Breast epithelium (tissue), 4 donors: ENCODE measurements at regions not wholly inside any gene's neighbourhood (a gene's known extent, or its start where the extent isn't known, plus 50 kb on each side); places are given as distances from the start of the nearest gene placed in this dataset.

ENCODE experiments used
- DNase-seq, 2 donors: peaks; one replicate each; pipeline ENCODE4 v3.0.0-alpha.2; 2019; ENCODE audit warnings: low spot score in 2 of 2
- H3K27ac ChIP-seq, 2 donors: fragments of 200-600 bp; sonication (generic) in 1 of 2; one replicate each; pipeline ENCODE4 v1.5.1; 2016 to 2019; ENCODE audit warnings: mild to moderate bottlenecking in 1 of 2
- H3K27me3 ChIP-seq, 2 donors: fragments of 200-600 bp; sonication (generic) in 1 of 2; one replicate each; pipeline versions ENCODE4 v1.5.1 to v1.6.0; 2017 to 2019; ENCODE audit warnings: control low read depth in 1 of 2, mild to moderate bottlenecking in 1 of 2
- H3K36me3 ChIP-seq: fragments of 200-600 bp; one replicate; pipeline ENCODE4 v1.5.1; 2019
- H3K4me1 ChIP-seq, 2 donors: fragments of 200-600 bp; sonication (generic); one replicate each; pipeline ENCODE4 v1.5.1; 2016 to 2019; ENCODE audit warnings: control low read depth in 1 of 2
- H3K4me3 ChIP-seq, 3 donors: fragments of 200-600 bp; sonication (generic); 1 replicate in 2 of 3; 2 replicates in 1 of 3; pipeline ENCODE4 v1.5.1; 2016 to 2019; ENCODE audit warnings: mild to moderate bottlenecking in 3 of 3, moderate library complexity in 2 of 3
- H3K9me3 ChIP-seq, 2 donors: fragments of 200-600 bp; sonication (generic) in 1 of 2; one replicate each; pipeline ENCODE4 v1.5.1; 2016 to 2019; ENCODE audit warnings: control low read depth in 1 of 2
- POLR2A ChIP-seq: fragments of 450-650 bp; IDR thresholded peaks from one replicate; pipeline ENCODE4 v1.6.1; 2016; ENCODE audit warnings: antibody characterized with exemption, mild to moderate bottlenecking, moderate library complexity
- POLR2AphosphoS5 ChIP-seq, 3 donors: sonication (generic); formaldehyde crosslinking; IDR thresholded peaks; one replicate each; pipeline ENCODE4 v1.6.1; 2017; ENCODE audit warnings: antibody characterized with exemption in 3 of 3
- intact Hi-C: fragments of 100-400 bp; cut with DNase I; formaldehyde crosslinking; loops from one replicate; pipeline ENCODE4 v1.15.1; 2023; ENCODE audit warnings: low total_unique reads
- TF ChIP-seq, protein P1 (sequence below), 3 donors: fragments of 450-650 bp; IDR thresholded peaks; one replicate each; pipeline ENCODE4 v1.5.1; 2016 to 2017; ENCODE audit warnings: antibody characterized with exemption in 3 of 3, mild to moderate bottlenecking in 3 of 3, moderate library complexity in 3 of 3

DNA sequence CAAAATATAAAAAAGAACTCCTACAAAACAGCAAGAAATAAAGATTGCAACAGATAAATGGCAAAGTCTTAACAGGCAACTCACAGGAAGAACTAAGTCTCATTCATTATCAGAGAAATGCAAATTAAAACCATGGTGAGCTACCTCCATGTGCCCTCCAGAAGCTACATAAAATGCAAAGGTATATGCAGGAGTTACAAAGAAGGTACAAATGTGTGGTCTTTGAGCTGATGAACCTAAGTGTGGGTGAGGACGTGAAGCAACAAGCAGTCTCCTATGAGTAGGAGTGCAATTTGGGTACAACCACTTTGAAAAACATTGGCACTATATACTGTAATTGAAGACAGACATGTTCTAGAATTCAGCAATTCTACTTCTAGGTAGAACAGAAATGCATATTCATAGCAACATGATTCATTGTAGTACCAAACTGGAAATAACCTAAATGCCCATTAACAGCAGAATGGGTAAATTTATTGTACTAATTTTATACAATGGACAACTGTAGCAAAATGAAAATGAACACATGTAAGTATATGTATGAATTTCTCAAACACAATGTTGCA, 61.6 kb upstream of the KCNMA1 start:
- no peaks in the 10 kb centered on the region for H3K4me1 ChIP-seq
- TF ChIP-seq, protein P1, sequence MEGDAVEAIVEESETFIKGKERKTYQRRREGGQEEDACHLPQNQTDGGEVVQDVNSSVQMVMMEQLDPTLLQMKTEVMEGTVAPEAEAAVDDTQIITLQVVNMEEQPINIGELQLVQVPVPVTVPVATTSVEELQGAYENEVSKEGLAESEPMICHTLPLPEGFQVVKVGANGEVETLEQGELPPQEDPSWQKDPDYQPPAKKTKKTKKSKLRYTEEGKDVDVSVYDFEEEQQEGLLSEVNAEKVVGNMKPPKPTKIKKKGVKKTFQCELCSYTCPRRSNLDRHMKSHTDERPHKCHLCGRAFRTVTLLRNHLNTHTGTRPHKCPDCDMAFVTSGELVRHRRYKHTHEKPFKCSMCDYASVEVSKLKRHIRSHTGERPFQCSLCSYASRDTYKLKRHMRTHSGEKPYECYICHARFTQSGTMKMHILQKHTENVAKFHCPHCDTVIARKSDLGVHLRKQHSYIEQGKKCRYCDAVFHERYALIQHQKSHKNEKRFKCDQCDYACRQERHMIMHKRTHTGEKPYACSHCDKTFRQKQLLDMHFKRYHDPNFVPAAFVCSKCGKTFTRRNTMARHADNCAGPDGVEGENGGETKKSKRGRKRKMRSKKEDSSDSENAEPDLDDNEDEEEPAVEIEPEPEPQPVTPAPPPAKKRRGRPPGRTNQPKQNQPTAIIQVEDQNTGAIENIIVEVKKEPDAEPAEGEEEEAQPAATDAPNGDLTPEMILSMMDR (IDR thresholded peaks at IDR 0.05): no peak
- no peak for TF ChIP-seq POLR2A
- no peak for TF ChIP-seq POLR2AphosphoS5 (IDR thresholded peaks at IDR 0.05)
- no peak overlapping the region for H3K4me3 ChIP-seq
- DNase-seq: no peak
- no peaks in the 10 kb centered on the region for H3K9me3 ChIP-seq
- intact Hi-C loops: no loop called here
- H3K27me3 ChIP-seq: no peaks in the 10 kb centered on the region
- no peak overlapping the region for H3K27ac ChIP-seq
- H3K36me3 ChIP-seq: no peaks in the 10 kb centered on the region

- Histone ChIP-seq H3K27ac (no peak overlapping the region), H3K4me3 (no peak overlapping the region), H3K4me1 (no peaks in the 10 kb centered on the region), H3K27me3 (no peaks in the 10 kb centered on the region), H3K36me3 (no peaks in the 10 kb centered on the region), H3K9me3 (no peaks in the 10 kb centered on the region)
- DNase-seq: no peak
- TF ChIP-seq POLR2A (no peak), POLR2AphosphoS5 (IDR thresholded peaks at IDR 0.05) (no peak)
- TF ChIP-seq, protein P1 (IDR thresholded peaks at IDR 0.05): no peak
- intact Hi-C loops: no loop called here
Measured at GRCh38 chr10:77698267-77698931, 60.8 kb upstream of the KCNMA1 start.

DNA sequence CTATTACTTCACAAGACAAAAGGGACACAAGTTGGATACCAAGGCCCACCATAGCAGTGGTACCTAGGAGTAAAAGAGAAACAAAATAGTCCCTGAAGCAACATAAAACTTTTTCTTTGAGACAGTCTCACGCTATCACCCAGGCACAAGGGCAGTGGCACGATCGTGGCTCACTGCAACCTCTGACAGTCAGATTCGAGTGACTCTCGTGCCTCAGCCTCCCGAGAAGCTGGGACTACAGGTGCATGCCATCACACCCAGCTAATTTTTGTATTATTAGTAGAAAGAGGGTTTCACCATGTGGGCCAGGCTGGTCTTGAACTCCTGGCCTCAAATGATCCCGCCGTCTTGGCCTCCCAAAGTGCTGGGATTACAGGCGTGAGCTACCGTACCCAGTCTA, 59.0 kb upstream of the KCNMA1 start:
- Histone ChIP-seq H3K27me3 (no peaks in the 10 kb centered on the region), H3K27ac (no peak overlapping the region), H3K36me3 (no peaks in the 10 kb centered on the region), H3K9me3 (no peaks in the 10 kb centered on the region), H3K4me3 (no peak overlapping the region), H3K4me1 (no peaks in the 10 kb centered on the region)
- DNase-seq: no peak
- no peak for TF ChIP-seq POLR2AphosphoS5 (IDR thresholded peaks at IDR 0.05)
- TF ChIP-seq POLR2A: no peak
- TF ChIP-seq, protein P1 (IDR thresholded peaks at IDR 0.05): no peak
- intact Hi-C loops: no loop called here

- Histone ChIP-seq H3K4me3 (no peak overlapping the region), H3K27me3 (no peaks in the 10 kb centered on the region), H3K4me1 (no peaks in the 10 kb centered on the region), H3K36me3 (no peaks in the 10 kb centered on the region), H3K9me3 (no peaks in the 10 kb centered on the region), H3K27ac (no peak overlapping the region)
- DNase-seq: no peak
- no peak for TF ChIP-seq POLR2A
- TF ChIP-seq POLR2AphosphoS5 (IDR thresholded peaks at IDR 0.05): no peak
- TF ChIP-seq, protein P1 (IDR thresholded peaks at IDR 0.05): no peak
- intact Hi-C loops: no loop called here
Measured at GRCh38 chr10:77695186-77695585, 57.6 kb upstream of the KCNMA1 start.

GRCh38 chr10:77692782-77693181, 55.2 kb upstream of the KCNMA1 start:
- no peak for DNase-seq
- Histone ChIP-seq H3K4me1 (no peaks in the 10 kb centered on the region), H3K9me3 (no peaks in the 10 kb centered on the region), H3K27me3 (no peaks in the 10 kb centered on the region), H3K4me3 (no peak overlapping the region), H3K36me3 (no peaks in the 10 kb centered on the region), H3K27ac (no peak overlapping the region)
- intact Hi-C loops: no loop called here
- no peak for TF ChIP-seq POLR2A
- TF ChIP-seq, protein P1 (IDR thresholded peaks at IDR 0.05): no peak
- TF ChIP-seq POLR2AphosphoS5 (IDR thresholded peaks at IDR 0.05): no peak
